ACC112 (cell line): ENCODE measurements at regions not wholly inside any gene's neighbourhood (a gene's known extent, or its start where the extent isn't known, plus 50 kb on each side); places are given as distances from the start of the nearest gene placed in this dataset.

Source experiments
- H2AFZ ChIP-seq: fragments of 200-600 bp; sonication (generic); one replicate; pipeline ENCODE4 v1.6.0; 2017; ENCODE audit warnings: antibody characterized with exemption, low read length; ENCODE audit not compliant: unreplicated experiment
- H3K27ac ChIP-seq: fragments of 200-600 bp; sonication (generic); 2 replicates; pipeline ENCODE4 v1.5.1; 2014; ENCODE audit warnings: low read depth, mild to moderate bottlenecking, antibody characterized with exemption, low read length, moderate library complexity
- H3K27me3 ChIP-seq: fragments of 200-600 bp; sonication (generic); 2 replicates; pipeline ENCODE4 v1.6.1; 2014; ENCODE audit warnings: mild to moderate bottlenecking, antibody characterized with exemption, low read length, moderate library complexity, mixed read lengths; ENCODE audit not compliant: insufficient read depth
- H3K36me3 ChIP-seq: fragments of 200-600 bp; sonication (generic); 2 replicates; pipeline ENCODE4 v1.6.1; 2016; ENCODE audit warnings: mild to moderate bottlenecking, antibody characterized with exemption, low read length, moderate library complexity, mixed read lengths; ENCODE audit not compliant: insufficient read depth
- H3K4me1 ChIP-seq: fragments of 200-600 bp; sonication (generic); one replicate; pipeline ENCODE4 v1.6.1; 2016; ENCODE audit warnings: low read length, mixed read lengths; ENCODE audit not compliant: insufficient read depth, unreplicated experiment, control insufficient read depth
- H3K4me3 ChIP-seq: fragments of 200-600 bp; sonication (generic); 2 replicates; pipeline ENCODE4 v1.5.1; 2014; ENCODE audit warnings: mild to moderate bottlenecking, low read depth, low read length
- H3K79me2 ChIP-seq: fragments of 200-600 bp; sonication (generic); one replicate; pipeline ENCODE4 v1.6.0; 2016; ENCODE audit warnings: low read length; ENCODE audit not compliant: control insufficient read depth, unreplicated experiment, insufficient read depth

- H3K27me3 ChIP-seq: peaks cover 11% of the 10 kb centered on the region
- no peaks in the 10 kb centered on the region for H3K4me1 ChIP-seq
- H2AFZ ChIP-seq: no peak overlapping the region
- H3K79me2 ChIP-seq: no peaks in the 10 kb centered on the region
- no peaks in the 10 kb centered on the region for H3K36me3 ChIP-seq
- H3K4me3 ChIP-seq: no peak overlapping the region
- H3K27ac ChIP-seq: no peak overlapping the region
Measured at GRCh38 chr20:57904314-57905105, 194.7 kb upstream of the PMEPA1 start.

- Histone ChIP-seq H3K27me3 (peaks cover 11% of the 10 kb centered on the region), H3K27ac (no peak overlapping the region)
Measured at GRCh38 chr20:57902473-57902872, 192.7 kb upstream of the PMEPA1 start.

GRCh38 chr20:57901526-57901925 lies 191.7 kb upstream of the PMEPA1 start:
- H2AFZ ChIP-seq: no peak overlapping the region

More at GRCh38 chr20:57902473-57902872, 192.7 kb upstream of the PMEPA1 start:
- H3K4me3 ChIP-seq: no peak overlapping the region
- H2AFZ ChIP-seq: no peak overlapping the region
- H3K4me1 ChIP-seq: no peaks in the 10 kb centered on the region
- H3K36me3 ChIP-seq: no peaks in the 10 kb centered on the region
- no peaks in the 10 kb centered on the region for H3K79me2 ChIP-seq

GRCh38 chr20:57900226-57900905 lies 190.6 kb upstream of the PMEPA1 start:
- no peak overlapping the region for H3K27ac ChIP-seq
- no peaks in the 10 kb centered on the region for H3K36me3 ChIP-seq

More at GRCh38 chr20:57901526-57901925, 191.7 kb upstream of the PMEPA1 start:
- no peaks in the 10 kb centered on the region for H3K4me1 ChIP-seq
- no peaks in the 10 kb centered on the region for H3K36me3 ChIP-seq
- H3K4me3 ChIP-seq: no peak overlapping the region
- H3K27ac ChIP-seq: no peak overlapping the region
- H3K79me2 ChIP-seq: no peaks in the 10 kb centered on the region
- H3K27me3 ChIP-seq: peaks cover 11% of the 10 kb centered on the region

GRCh38 chr20:57899554-57899953 lies 189.7 kb upstream of the PMEPA1 start:
- no peaks in the 10 kb centered on the region for H3K4me1 ChIP-seq
- H3K27me3 ChIP-seq: peaks cover 4% of the 10 kb centered on the region; the same call in 1 of the 2 replicates
- H3K79me2 ChIP-seq: no peaks in the 10 kb centered on the region
- no peak overlapping the region for H3K27ac ChIP-seq
- no peak overlapping the region for H2AFZ ChIP-seq
- H3K4me3 ChIP-seq: no peak overlapping the region
- no peaks in the 10 kb centered on the region for H3K36me3 ChIP-seq

More at GRCh38 chr20:57900226-57900905, 190.6 kb upstream of the PMEPA1 start:
- Histone ChIP-seq H3K4me1 (no peaks in the 10 kb centered on the region), H3K4me3 (no peak overlapping the region), H3K79me2 (no peaks in the 10 kb centered on the region), H2AFZ (no peak overlapping the region), H3K27me3 (peaks cover 7% of the 10 kb centered on the region)

GRCh38 chr20:57898332-57898731 lies 188.5 kb upstream of the PMEPA1 start:
- H3K27ac ChIP-seq: no peak overlapping the region
- no peaks in the 10 kb centered on the region for H3K27me3 ChIP-seq
- H2AFZ ChIP-seq: no peak overlapping the region
- H3K4me1 ChIP-seq: no peaks in the 10 kb centered on the region
- H3K4me3 ChIP-seq: no peak overlapping the region
- H3K36me3 ChIP-seq: no peaks in the 10 kb centered on the region
- H3K79me2 ChIP-seq: no peaks in the 10 kb centered on the region

GRCh38 chr20:57897891-57898290 lies 188.1 kb upstream of the PMEPA1 start:
- H3K4me1 ChIP-seq: no peaks in the 10 kb centered on the region
- no peak overlapping the region for H2AFZ ChIP-seq
- no peak overlapping the region for H3K4me3 ChIP-seq
- no peaks in the 10 kb centered on the region for H3K36me3 ChIP-seq
- no peaks in the 10 kb centered on the region for H3K27me3 ChIP-seq
- H3K27ac ChIP-seq: no peak overlapping the region
- H3K79me2 ChIP-seq: no peaks in the 10 kb centered on the region

GRCh38 chr20:57897156-57897874 lies 187.5 kb upstream of the PMEPA1 start:
- no peaks in the 10 kb centered on the region for H3K27me3 ChIP-seq
- H3K4me3 ChIP-seq: no peak overlapping the region
- H3K4me1 ChIP-seq: no peaks in the 10 kb centered on the region
- H3K27ac ChIP-seq: no peak overlapping the region
- no peaks in the 10 kb centered on the region for H3K36me3 ChIP-seq
- H3K79me2 ChIP-seq: no peaks in the 10 kb centered on the region
- H2AFZ ChIP-seq: no peak overlapping the region

GRCh38 chr20:57896563-57896962 lies 186.7 kb upstream of the PMEPA1 start:
- no peaks in the 10 kb centered on the region for H3K79me2 ChIP-seq
- no peak overlapping the region for H3K4me3 ChIP-seq
- no peaks in the 10 kb centered on the region for H3K27me3 ChIP-seq
- H2AFZ ChIP-seq: no peak overlapping the region
- no peaks in the 10 kb centered on the region for H3K36me3 ChIP-seq
- no peak overlapping the region for H3K27ac ChIP-seq
- H3K4me1 ChIP-seq: no peaks in the 10 kb centered on the region

- no peaks in the 10 kb centered on the region for H3K4me1 ChIP-seq
- H2AFZ ChIP-seq: no peak overlapping the region
- H3K27me3 ChIP-seq: no peaks in the 10 kb centered on the region
- H3K27ac ChIP-seq: no peak overlapping the region
- no peaks in the 10 kb centered on the region for H3K79me2 ChIP-seq
- H3K4me3 ChIP-seq: no peak overlapping the region
- no peaks in the 10 kb centered on the region for H3K36me3 ChIP-seq
Measured at GRCh38 chr20:57896017-57896416, 186.2 kb upstream of the PMEPA1 start.
